ENCODE measurements at regions not wholly inside any gene's neighbourhood (a gene's known extent, or its start where the extent isn't known, plus 50 kb on each side); places are given as distances from the start of the nearest gene placed in this dataset.

DNA sequence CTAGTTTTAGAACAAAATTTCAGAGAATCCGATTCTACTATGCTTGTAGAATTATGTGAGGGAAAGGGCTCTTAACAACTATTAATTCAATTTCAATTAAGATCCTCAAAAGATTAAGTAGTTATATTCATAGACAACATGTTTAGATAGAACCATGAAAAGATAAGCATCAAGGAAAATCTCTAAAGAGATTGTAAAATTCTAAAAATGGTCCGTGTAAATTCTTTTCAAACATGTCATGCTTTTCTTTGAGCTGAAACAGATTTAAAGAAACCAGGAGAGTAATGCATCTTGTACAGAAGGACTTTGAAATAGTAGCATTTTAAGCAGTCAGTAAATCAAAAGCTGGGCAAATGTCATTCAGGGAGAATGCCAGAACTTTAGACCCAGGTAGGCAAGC lies 1080.6 kb upstream of the B3GALT2 start:
- no peak overlapping the region for H3K27ac Mint-ChIP-seq
- no peak for ATAC-seq (ENCODE audit: low read depth)
- TF ChIP-seq, protein P1, sequence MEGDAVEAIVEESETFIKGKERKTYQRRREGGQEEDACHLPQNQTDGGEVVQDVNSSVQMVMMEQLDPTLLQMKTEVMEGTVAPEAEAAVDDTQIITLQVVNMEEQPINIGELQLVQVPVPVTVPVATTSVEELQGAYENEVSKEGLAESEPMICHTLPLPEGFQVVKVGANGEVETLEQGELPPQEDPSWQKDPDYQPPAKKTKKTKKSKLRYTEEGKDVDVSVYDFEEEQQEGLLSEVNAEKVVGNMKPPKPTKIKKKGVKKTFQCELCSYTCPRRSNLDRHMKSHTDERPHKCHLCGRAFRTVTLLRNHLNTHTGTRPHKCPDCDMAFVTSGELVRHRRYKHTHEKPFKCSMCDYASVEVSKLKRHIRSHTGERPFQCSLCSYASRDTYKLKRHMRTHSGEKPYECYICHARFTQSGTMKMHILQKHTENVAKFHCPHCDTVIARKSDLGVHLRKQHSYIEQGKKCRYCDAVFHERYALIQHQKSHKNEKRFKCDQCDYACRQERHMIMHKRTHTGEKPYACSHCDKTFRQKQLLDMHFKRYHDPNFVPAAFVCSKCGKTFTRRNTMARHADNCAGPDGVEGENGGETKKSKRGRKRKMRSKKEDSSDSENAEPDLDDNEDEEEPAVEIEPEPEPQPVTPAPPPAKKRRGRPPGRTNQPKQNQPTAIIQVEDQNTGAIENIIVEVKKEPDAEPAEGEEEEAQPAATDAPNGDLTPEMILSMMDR (IDR thresholded peaks at IDR 0.05): no peak
- ChIA-PET POLR2A (no interaction called here), CTCF (no interaction called here)
- peaks cover 13% of the 10 kb centered on the region for H3K27me3 Mint-ChIP-seq
- no peak overlapping the region for H3K4me3 Mint-ChIP-seq
- peaks cover 10% of the 10 kb centered on the region for H3K9me3 Mint-ChIP-seq
- intact Hi-C loops (cut with micrococcal nuclease): no loop called here
- DNase-seq: no peak
- H3K36me3 Mint-ChIP-seq (ENCODE audit: low read depth): no peaks in the 10 kb centered on the region
- H3K4me1 Mint-ChIP-seq: no peaks in the 10 kb centered on the region

DNA sequence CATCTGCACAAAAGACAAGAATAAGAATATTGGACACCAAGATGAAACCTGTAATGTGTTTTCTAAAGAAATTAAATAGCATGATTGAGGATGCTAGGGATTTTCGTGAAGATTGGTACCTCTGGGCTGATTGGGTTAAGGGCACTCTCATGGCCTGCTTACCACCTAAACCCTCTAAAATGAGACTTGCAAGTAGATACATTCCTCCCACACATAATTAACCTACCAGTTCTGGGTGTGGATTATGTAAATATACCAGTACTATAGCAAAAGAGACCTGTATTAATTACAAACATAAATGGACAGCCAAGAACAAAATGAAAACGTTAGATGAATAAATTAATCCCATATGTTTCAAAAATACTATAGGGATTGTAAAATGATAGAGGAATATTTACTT lies 1069.6 kb upstream of the B3GALT2 start:
- H3K36me3 Mint-ChIP-seq (ENCODE audit: low read depth): no peaks in the 10 kb centered on the region
- DNase-seq (no peak), ATAC-seq (ENCODE audit: low read depth) (no peak)
- no peak overlapping the region for H3K27ac Mint-ChIP-seq
- intact Hi-C loops (cut with micrococcal nuclease): no loop called here
- POLR2A ChIA-PET: no interaction called here
- H3K4me1 Mint-ChIP-seq: no peaks in the 10 kb centered on the region
- H3K4me3 Mint-ChIP-seq: no peak overlapping the region
- no peaks in the 10 kb centered on the region for H3K27me3 Mint-ChIP-seq
- no peaks in the 10 kb centered on the region for H3K9me3 Mint-ChIP-seq
- TF ChIP-seq, protein P1 (IDR thresholded peaks at IDR 0.05): no peak
- CTCF ChIA-PET: no interaction called here

DNA sequence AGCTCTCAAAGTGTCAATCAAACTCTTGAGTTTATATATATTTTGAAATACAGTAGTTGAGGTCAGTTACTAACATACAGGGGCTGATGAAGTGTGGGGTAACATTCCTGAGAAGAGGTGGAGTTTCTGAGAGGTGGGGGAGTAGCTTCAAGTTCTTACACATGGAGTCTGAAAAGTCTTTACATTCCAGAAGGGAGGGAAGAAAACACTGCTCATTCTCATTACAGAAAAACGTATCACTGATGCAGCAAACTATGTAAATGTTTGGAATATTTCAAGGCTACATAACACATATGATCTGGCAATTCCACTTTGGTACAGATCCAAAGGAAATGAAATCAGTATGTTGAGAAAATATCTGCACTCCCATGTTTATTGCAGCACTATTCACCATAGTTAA lies 1065.8 kb upstream of the B3GALT2 start:
- ChIA-PET POLR2A (no interaction called here), CTCF (no interaction called here)
- H3K9me3 Mint-ChIP-seq: no peaks in the 10 kb centered on the region
- intact Hi-C loops (cut with micrococcal nuclease): no loop called here
- no peak overlapping the region for H3K4me3 Mint-ChIP-seq
- no peak overlapping the region for H3K27ac Mint-ChIP-seq
- H3K27me3 Mint-ChIP-seq: peaks cover 2% of the 10 kb centered on the region
- TF ChIP-seq, protein P1 (IDR thresholded peaks at IDR 0.05): no peak
- DNase-seq (no peak), ATAC-seq (ENCODE audit: low read depth) (no peak)
- H3K36me3 Mint-ChIP-seq (ENCODE audit: low read depth): no peaks in the 10 kb centered on the region
- H3K4me1 Mint-ChIP-seq: no peaks in the 10 kb centered on the region

DNA sequence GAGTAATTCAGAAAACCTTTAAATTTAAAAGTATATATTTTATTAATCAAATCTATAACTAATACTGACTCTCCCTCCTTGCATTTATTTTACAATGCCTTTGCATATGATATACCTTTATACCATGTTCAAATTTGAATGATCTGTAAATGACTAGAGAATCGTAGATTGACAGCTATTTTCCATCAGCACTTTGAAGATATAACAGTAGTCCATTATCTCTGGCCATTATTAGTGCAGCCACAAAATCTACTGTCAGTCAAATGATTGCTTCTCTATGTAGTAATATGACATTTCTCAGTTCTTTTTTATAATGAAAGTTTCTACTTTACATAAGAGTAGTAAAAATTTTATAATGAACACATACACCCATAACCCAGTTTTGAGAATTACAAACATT lies 1054.8 kb upstream of the B3GALT2 start:
- Mint-ChIP-seq H3K4me1 (no peaks in the 10 kb centered on the region), H3K27me3 (peaks cover 2% of the 10 kb centered on the region), H3K4me3 (no peak overlapping the region), H3K9me3 (no peaks in the 10 kb centered on the region), H3K36me3 (ENCODE audit: low read depth) (no peaks in the 10 kb centered on the region), H3K27ac (no peak overlapping the region)
- intact Hi-C loops (cut with micrococcal nuclease): no loop called here
- DNase-seq (no peak), ATAC-seq (ENCODE audit: low read depth) (no peak)
- POLR2A ChIA-PET: no interaction called here
- TF ChIP-seq, protein P1 (IDR thresholded peaks at IDR 0.05): no peak
- CTCF ChIA-PET: no interaction called here

DNA sequence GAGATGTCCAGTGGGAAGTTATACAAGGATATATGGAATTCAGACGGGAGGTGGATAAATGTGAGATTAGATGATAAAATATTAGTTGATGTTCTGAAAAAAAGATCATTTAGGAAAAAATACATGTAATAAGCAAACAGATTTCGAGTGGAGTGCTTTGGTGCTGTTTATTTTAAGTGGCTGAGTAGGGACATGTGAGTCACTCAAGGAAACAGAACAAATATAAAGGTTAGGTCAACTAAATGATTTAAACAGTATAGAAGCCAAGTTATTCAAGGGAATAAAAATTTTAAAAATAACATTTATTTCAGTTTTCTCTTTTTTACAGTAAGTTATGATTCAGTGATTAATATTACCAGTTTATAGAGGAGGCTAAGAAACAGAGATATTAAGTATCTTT lies 1046.7 kb upstream of the B3GALT2 start:
- no peak for ATAC-seq (ENCODE audit: low read depth)
- DNase-seq: no peak
- POLR2A ChIA-PET: no interaction called here
- Mint-ChIP-seq H3K27ac (no peak overlapping the region), H3K9me3 (no peaks in the 10 kb centered on the region), H3K36me3 (ENCODE audit: low read depth) (no peaks in the 10 kb centered on the region), H3K4me1 (no peaks in the 10 kb centered on the region), H3K27me3 (peaks cover 4% of the 10 kb centered on the region), H3K4me3 (no peak overlapping the region)
- intact Hi-C loops (cut with micrococcal nuclease): no loop called here
- TF ChIP-seq, protein P1 (IDR thresholded peaks at IDR 0.05): no peak
- CTCF ChIA-PET: no interaction called here
